H1 (cell line): ENCODE measurements at regions not wholly inside any gene's neighbourhood (a gene's known extent, or its start where the extent isn't known, plus 50 kb on each side); places are given as distances from the start of the nearest gene placed in this dataset.

Experiments
- EGR1 ChIP-seq: IDR thresholded peaks from 2 replicates; pipeline ENCODE4 v1.6.1; 2011; ENCODE audit warnings: low read depth, low read length, borderline replicate concordance
- POLR2A ChIP-seq, 2 experiments: IDR thresholded peaks; 1 replicate in 1 of 2; 2 replicates in 1 of 2; pipeline ENCODE4 v1.6.1; 2011; ENCODE audit warnings: low read depth in 2 of 2, low read length in 2 of 2, mild to moderate bottlenecking in 2 of 2; ENCODE audit errors: control extremely low read depth in 1 of 2
- TF ChIP-seq, protein P1 (sequence below), 3 experiments: IDR thresholded peaks; 1 replicate in 2 of 3; 2 replicates in 1 of 3; pipeline versions ENCODE4 v1.5.1 to v1.6.1; 2011; ENCODE audit warnings: low read length in 3 of 3, mild to moderate bottlenecking in 3 of 3, inconsistent platforms in 2 of 3, low read depth in 1 of 3, moderate library complexity in 1 of 3; ENCODE audit not compliant: insufficient read depth in 1 of 3; ENCODE audit errors: control extremely low read depth in 1 of 3

- TF ChIP-seq EGR1 (no peak), POLR2A (IDR thresholded peaks at IDR 0.05; ENCODE audit: control extremely low read depth in 1 of 2, low read depth in 2 of 2, low read length in 2 of 2) (no peak)
- TF ChIP-seq, protein P1, sequence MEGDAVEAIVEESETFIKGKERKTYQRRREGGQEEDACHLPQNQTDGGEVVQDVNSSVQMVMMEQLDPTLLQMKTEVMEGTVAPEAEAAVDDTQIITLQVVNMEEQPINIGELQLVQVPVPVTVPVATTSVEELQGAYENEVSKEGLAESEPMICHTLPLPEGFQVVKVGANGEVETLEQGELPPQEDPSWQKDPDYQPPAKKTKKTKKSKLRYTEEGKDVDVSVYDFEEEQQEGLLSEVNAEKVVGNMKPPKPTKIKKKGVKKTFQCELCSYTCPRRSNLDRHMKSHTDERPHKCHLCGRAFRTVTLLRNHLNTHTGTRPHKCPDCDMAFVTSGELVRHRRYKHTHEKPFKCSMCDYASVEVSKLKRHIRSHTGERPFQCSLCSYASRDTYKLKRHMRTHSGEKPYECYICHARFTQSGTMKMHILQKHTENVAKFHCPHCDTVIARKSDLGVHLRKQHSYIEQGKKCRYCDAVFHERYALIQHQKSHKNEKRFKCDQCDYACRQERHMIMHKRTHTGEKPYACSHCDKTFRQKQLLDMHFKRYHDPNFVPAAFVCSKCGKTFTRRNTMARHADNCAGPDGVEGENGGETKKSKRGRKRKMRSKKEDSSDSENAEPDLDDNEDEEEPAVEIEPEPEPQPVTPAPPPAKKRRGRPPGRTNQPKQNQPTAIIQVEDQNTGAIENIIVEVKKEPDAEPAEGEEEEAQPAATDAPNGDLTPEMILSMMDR (IDR thresholded peaks at IDR 0.05; ENCODE audit: control extremely low read depth in 1 of 3, insufficient read depth in 1 of 3, low read depth in 1 of 3, low read length in 3 of 3) = no peak
Observed at GRCh38 chr18:45521136-45521535, 94.1 kb upstream of the SLC14A2 start.
